HuH-7.5 (cell line): ENCODE measurements at regions not wholly inside any gene's neighbourhood (a gene's known extent, or its start where the extent isn't known, plus 50 kb on each side); places are given as distances from the start of the nearest gene placed in this dataset.
"Not testable (repeated sequence)": the region's sequence is repeated elsewhere in the genome, so short reads cannot be mapped to it uniquely, and the experiment has no call there.

Experiments used
- DNase-seq: peaks from one replicate; pipeline ENCODE4 v3.0.0; 2011; ENCODE audit warnings: low spot score

GRCh38 chr9:106438928-106439327 lies 424.0 kb upstream of the ZNF462 start:
- no peak for DNase-seq

GRCh38 chr9:106441283-106441682 lies 421.7 kb upstream of the ZNF462 start:
- DNase-seq: no peak

GRCh38 chr9:106443520-106443919 lies 419.4 kb upstream of the ZNF462 start:
- DNase-seq: no peak

- no peak for DNase-seq
Observed at GRCh38 chr9:106445107-106445506, 417.9 kb upstream of the ZNF462 start.

GRCh38 chr9:106449336-106449927 lies 413.5 kb upstream of the ZNF462 start:
- no peak for DNase-seq

GRCh38 chr9:106450549-106450948 lies 412.4 kb upstream of the ZNF462 start:
- no peak for DNase-seq

- DNase-seq: no peak
Observed at GRCh38 chr9:106451223-106451622, 411.7 kb upstream of the ZNF462 start.

- DNase-seq: no peak
Observed at GRCh38 chr9:106456581-106456980, 406.4 kb upstream of the ZNF462 start.

GRCh38 chr9:106467113-106467864 lies 395.7 kb upstream of the ZNF462 start:
- no peak for DNase-seq

GRCh38 chr9:106467865-106468164 lies 395.2 kb upstream of the ZNF462 start:
- no peak for DNase-seq

- no peak for DNase-seq
Observed at GRCh38 chr9:106468431-106468830, 394.5 kb upstream of the ZNF462 start.

- DNase-seq: no peak
Observed at GRCh38 chr9:106478312-106478711, 384.7 kb upstream of the ZNF462 start.

GRCh38 chr9:106478727-106479126 lies 384.2 kb upstream of the ZNF462 start:
- no peak for DNase-seq

- DNase-seq: no peak
Observed at GRCh38 chr9:106479679-106480078, 383.3 kb upstream of the ZNF462 start.

- no peak for DNase-seq
Observed at GRCh38 chr9:106481013-106481609, 381.9 kb upstream of the ZNF462 start.

GRCh38 chr9:106482733-106483132 lies 380.2 kb upstream of the ZNF462 start:
- no peak for DNase-seq

GRCh38 chr9:106486685-106487084 lies 376.3 kb upstream of the ZNF462 start:
- DNase-seq: no peak

- no peak for DNase-seq
Observed at GRCh38 chr9:106487266-106487665, 375.7 kb upstream of the ZNF462 start.

GRCh38 chr9:106492126-106492525 lies 370.8 kb upstream of the ZNF462 start:
- DNase-seq: not testable (repeated sequence)

GRCh38 chr9:106500171-106500570 lies 362.8 kb upstream of the ZNF462 start:
- DNase-seq: no peak

GRCh38 chr9:106501210-106501609 lies 361.8 kb upstream of the ZNF462 start:
- not testable (repeated sequence) for DNase-seq

- no peak for DNase-seq
Observed at GRCh38 chr9:106502930-106503329, 360.0 kb upstream of the ZNF462 start.

- no peak for DNase-seq
Observed at GRCh38 chr9:106503759-106504158, 359.2 kb upstream of the ZNF462 start.
